Psoas muscle (tissue), 7 donors: ENCODE measurements at regions not wholly inside any gene's neighbourhood (a gene's known extent, or its start where the extent isn't known, plus 50 kb on each side); places are given as distances from the start of the nearest gene placed in this dataset.

Source experiments
- ATAC-seq, 4 donors: fragments of 200-7000 bp; cut with Tn5 transposase; one replicate each; pipeline ENCODE4 v1.9.1; 2020; ENCODE audit warnings: moderate library complexity in 3 of 4, mild to moderate bottlenecking in 2 of 4
- DNase-seq, 2 donors: peaks; one replicate each; pipeline ENCODE4 v3.0.0-alpha.2; 2020
- H3K27ac ChIP-seq: fragments of 200-600 bp; one replicate; pipeline ENCODE4 v1.8.0; 2022
- H3K27me3 ChIP-seq, 3 donors: fragments of 200-600 bp in 1 of 3; one replicate each; pipeline versions ENCODE4 v1.6.1 to v1.8.0; 2013 to 2022; ENCODE audit warnings: low read length in 2 of 3, mild to moderate bottlenecking in 2 of 3, moderate library complexity in 1 of 3; ENCODE audit not compliant: insufficient read depth in 3 of 3
- H3K36me3 ChIP-seq, 2 donors: fragments of 200-600 bp in 1 of 2; one replicate each; pipeline versions ENCODE4 v1.6.1 to v1.8.0; 2013 to 2022; ENCODE audit warnings: low read depth in 1 of 2, mild to moderate bottlenecking in 1 of 2, moderate library complexity in 1 of 2; ENCODE audit not compliant: insufficient read depth in 1 of 2
- H3K4me1 ChIP-seq: fragments of 200-600 bp; one replicate; pipeline ENCODE4 v1.8.0; 2022
- H3K4me3 ChIP-seq: fragments of 200-600 bp; one replicate; pipeline ENCODE4 v1.8.0; 2022; ENCODE audit warnings: mild to moderate bottlenecking
- H3K9me3 ChIP-seq: fragments of 200-600 bp; one replicate; pipeline ENCODE4 v1.8.0; 2022
- WGBS, 3 donors: extraction: QIAGEN DNeasy Blood & Tissue Kit; methylation state at CpG; one replicate each; pipeline versions ENCODE4 v1.1.6 to v1.1.7; 2013; 5-methylcytosine and 5-hydroxymethylcytosine counted together
- intact Hi-C, 2 donors: fragments of 100-400 bp; cut with DNase I; formaldehyde crosslinking; loops; one replicate each; pipeline versions ENCODE4 v1.11.0 to v1.14.2; 2022
- TF ChIP-seq, protein P1 (sequence below): fragments of 200-600 bp; IDR thresholded peaks from one replicate; pipeline ENCODE4 v1.8.0; 2022; ENCODE audit warnings: antibody characterized with exemption
- donor health status: healthy with polysubstance abuse.
- donor health status: DM: no; HTN: no; CAD: no; lungs with moderate emphysema.
- donor health status: Bipolar disorder and iron deficiency.
- donor health status: healthy.
- donor health status: DM: yes; HTN: yes; CAD: no.
- donor health status: DM: no; HTN: no; CAD: no.
- donor health status: DM: yes; HTN: yes; CAD: no.

DNA sequence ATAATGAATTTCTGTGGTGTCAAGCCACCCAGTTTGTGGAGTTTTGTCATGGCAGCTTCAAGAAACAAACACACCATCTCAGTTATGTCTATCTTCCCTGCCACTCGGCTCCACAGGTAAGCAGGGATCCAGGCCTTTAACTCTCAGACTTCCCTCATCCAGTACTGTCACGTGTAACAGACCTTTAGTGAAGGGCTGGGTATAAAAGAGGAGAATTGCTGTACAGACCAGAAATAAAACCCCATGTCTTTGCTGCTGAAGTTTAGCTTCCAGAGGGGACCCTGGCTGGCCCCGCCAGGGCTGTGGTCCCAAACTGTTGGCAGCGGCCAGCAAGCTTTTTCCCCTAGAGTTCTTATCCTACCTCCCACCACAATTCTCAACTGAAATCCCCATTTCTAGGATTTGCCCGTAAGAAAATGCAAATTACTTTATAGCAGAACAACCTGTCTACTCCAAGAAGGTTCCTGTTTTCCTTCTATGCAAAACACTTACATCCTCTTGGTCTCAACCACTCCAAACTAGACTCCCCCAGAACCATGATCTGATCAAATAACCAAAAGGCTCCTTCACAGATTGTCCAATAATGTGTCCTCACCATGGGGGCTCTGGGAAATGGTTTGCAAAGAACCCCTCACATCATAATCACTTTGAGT, 438.0 kb upstream of the ID2 start:
- Histone ChIP-seq H3K4me3 (no peak overlapping the region), H3K36me3 (no peaks in the 10 kb centered on the region)
- ATAC-seq, result no peak

DNA sequence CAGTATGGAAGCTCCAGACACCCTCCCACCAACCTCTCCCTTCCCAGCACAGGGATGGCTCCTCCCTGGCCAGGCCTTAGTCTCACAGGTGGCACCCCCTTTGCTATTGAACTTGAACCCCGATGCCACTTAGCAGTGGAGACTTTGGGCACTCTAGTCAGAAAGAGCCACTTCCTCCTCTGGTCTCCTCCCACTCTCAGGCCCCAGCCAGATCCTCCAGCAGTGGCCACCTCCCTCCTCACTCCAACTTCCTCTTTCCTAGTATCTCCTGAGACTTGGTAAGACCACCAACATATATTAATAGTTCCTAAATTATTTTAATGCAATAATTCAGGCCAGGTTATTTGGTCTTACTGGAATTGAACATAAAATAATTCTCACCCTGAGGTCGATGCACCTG, 437.2 kb upstream of the ID2 start:
- Histone ChIP-seq H3K36me3 (no peaks in the 10 kb centered on the region), H3K27ac (no peak overlapping the region), H3K4me1 (peaks cover 4% of the 10 kb centered on the region), H3K27me3 (no peaks in the 10 kb centered on the region), H3K4me3 (no peak overlapping the region), H3K9me3 (no peaks in the 10 kb centered on the region)
- DNase-seq (no peak), ATAC-seq (no peak)
- intact Hi-C loops, result no loop called here
- WGBS, 3 donors, result 92% methylated on average over 2 of the region's 2 CpGs
- TF ChIP-seq, protein P1, sequence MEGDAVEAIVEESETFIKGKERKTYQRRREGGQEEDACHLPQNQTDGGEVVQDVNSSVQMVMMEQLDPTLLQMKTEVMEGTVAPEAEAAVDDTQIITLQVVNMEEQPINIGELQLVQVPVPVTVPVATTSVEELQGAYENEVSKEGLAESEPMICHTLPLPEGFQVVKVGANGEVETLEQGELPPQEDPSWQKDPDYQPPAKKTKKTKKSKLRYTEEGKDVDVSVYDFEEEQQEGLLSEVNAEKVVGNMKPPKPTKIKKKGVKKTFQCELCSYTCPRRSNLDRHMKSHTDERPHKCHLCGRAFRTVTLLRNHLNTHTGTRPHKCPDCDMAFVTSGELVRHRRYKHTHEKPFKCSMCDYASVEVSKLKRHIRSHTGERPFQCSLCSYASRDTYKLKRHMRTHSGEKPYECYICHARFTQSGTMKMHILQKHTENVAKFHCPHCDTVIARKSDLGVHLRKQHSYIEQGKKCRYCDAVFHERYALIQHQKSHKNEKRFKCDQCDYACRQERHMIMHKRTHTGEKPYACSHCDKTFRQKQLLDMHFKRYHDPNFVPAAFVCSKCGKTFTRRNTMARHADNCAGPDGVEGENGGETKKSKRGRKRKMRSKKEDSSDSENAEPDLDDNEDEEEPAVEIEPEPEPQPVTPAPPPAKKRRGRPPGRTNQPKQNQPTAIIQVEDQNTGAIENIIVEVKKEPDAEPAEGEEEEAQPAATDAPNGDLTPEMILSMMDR, result no peak

More for the DNA sequence above, 438.0 kb upstream of the ID2 start:
- Histone ChIP-seq H3K27ac (no peak overlapping the region), H3K27me3 (no peaks in the 10 kb centered on the region), H3K4me1 (no peaks in the 10 kb centered on the region), H3K9me3 (no peaks in the 10 kb centered on the region)
- intact Hi-C loops, result no loop called here
- WGBS, 3 donors, result 94 to 97% (median 95%) methylated on average over 5 of the region's 5 CpGs
- no peak for DNase-seq
- TF ChIP-seq, protein P1, result no peak

DNA sequence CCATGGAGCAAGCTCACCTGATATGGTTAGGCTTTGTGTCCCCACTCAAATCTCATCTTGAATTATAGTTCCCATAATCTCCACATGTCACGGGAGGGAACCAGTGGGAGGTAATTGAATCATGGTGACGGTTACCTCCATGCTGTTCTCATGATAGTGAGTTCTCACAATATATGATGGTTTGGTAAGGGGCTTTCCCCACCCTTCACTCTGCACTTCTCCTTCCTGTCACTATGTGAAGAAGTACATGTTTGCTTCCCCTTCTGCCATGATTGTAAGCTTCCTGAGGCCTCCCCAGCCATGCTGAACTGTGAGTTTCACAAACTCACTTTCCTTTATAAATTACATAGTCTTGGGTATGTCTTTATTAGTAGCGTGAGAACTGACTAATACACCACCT, 435.7 kb upstream of the ID2 start:
- no peaks in the 10 kb centered on the region for H3K9me3 ChIP-seq
- no peak for DNase-seq
- intact Hi-C loops, result no loop called here
- WGBS, 3 donors, result 97 to 100% (median 99%) methylated on average over 3 of the region's 3 CpGs
- no peak for ATAC-seq
- H3K36me3 ChIP-seq, result no peaks in the 10 kb centered on the region
- H3K4me3 ChIP-seq, result no peak overlapping the region
- TF ChIP-seq, protein P1, result no peak
- H3K27me3 ChIP-seq, result no peaks in the 10 kb centered on the region
- H3K4me1 ChIP-seq, result peaks cover 4% of the 10 kb centered on the region
- H3K27ac ChIP-seq, result no peak overlapping the region

DNA sequence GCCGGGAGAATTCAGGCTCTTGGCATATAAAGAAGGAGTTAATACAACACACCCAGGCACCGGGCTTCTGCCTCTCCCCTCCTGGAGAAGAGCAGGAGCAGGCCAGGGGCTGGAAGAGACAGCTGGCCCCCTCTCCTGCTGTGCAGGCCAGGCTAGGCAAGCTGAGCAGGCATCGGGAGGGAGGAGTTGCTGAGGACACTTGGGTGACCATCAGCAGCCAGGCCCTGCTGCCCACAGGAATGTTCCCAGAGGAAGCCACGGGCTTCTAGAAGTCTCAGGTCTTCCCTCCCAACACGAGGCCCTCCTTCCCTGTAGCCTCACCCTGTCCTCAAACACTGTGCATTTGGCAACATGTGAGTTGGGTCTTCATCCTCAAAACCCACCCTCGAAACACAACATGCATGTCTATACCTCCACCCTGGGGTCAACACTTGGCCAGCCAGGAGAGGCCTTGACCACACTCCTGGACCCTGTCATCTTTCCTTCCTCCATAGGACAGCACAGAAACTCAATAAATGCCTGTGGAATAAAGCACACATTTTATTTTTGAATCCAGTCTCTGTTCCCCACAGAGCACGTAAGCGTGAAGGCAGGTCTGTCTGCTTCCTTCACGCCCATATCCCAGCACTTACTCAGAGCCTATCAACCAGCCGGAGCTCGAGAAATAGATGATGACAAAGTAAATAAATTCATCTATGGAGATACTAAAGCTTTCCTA, 433.8 kb upstream of the ID2 start:
- Histone ChIP-seq H3K4me3 (no peak overlapping the region), H3K4me1 (peaks cover 4% of the 10 kb centered on the region), H3K27me3 (no peaks in the 10 kb centered on the region), H3K9me3 (no peaks in the 10 kb centered on the region), H3K36me3 (no peaks in the 10 kb centered on the region), H3K27ac (no peak overlapping the region)
- TF ChIP-seq, protein P1, result no peak
- intact Hi-C loops, result no loop called here
- peak in 1 of 2 donors; percentile 27 for DNase-seq
- 64 to 74% (median 68%) methylated on average over 11 of the region's 11 CpGs for WGBS, 3 donors
- ATAC-seq, result peak in 3 of 4 donors; percentile 32 to 51 (median 37)
